HG03066 (cell line): ENCODE measurements at regions not wholly inside any gene's neighbourhood (a gene's known extent, or its start where the extent isn't known, plus 50 kb on each side); places are given as distances from the start of the nearest gene placed in this dataset.
"Not testable (repeated sequence)": the region's sequence is repeated elsewhere in the genome, so short reads cannot be mapped to it uniquely, and the experiment has no call there.

Source experiments
- ATAC-seq: cut with Tn5 transposase; IDR thresholded peaks from one replicate; pipeline ENCODE4 v1.9.1; 2021; ENCODE audit warnings: low read depth; ENCODE audit not compliant: unreplicated experiment

DNA sequence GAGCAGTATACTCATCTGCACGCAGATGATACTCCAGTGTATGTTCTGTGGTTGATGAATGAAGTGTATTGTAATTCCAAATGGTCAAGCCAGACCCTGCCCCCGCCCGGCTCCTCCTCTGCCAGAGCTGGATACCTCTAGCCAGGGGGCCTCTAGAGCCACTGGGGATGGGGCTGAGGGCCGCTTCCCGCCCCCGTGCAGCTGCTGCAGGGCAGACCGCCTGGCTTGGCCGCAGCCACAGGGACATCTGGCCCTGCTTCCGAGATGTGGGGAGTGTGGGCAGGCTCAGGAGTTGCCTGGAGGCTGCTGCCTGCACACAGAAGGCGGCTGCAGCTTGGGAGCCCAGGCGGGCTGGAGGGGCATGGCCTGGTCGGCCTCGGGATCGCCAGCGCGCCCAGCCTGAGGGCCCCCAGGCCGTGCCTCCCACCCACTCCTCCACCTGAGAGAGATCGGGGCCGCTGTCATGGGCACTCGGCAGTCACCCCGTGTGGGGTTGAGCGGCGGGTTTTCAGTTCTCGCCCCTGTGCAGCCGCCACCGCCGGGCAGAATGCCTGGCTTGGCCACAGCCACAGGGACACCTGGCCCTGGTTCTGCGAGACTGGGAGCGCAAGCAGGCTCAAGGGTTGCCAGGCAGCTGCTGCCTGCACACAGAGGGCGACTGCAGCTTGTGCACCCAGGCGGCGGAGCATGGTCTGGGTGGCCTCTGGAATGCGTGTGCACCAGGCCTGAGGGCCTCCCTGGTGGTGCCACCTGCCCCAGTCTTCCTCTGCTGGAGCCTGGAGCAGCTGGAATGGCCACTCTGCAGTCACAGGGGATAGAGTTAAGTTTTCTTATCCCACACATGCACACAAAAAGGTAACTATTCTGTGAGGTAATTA lies 1643.7 kb downstream of the SPATA31A7 start:
- ATAC-seq, result not testable (repeated sequence)

DNA sequence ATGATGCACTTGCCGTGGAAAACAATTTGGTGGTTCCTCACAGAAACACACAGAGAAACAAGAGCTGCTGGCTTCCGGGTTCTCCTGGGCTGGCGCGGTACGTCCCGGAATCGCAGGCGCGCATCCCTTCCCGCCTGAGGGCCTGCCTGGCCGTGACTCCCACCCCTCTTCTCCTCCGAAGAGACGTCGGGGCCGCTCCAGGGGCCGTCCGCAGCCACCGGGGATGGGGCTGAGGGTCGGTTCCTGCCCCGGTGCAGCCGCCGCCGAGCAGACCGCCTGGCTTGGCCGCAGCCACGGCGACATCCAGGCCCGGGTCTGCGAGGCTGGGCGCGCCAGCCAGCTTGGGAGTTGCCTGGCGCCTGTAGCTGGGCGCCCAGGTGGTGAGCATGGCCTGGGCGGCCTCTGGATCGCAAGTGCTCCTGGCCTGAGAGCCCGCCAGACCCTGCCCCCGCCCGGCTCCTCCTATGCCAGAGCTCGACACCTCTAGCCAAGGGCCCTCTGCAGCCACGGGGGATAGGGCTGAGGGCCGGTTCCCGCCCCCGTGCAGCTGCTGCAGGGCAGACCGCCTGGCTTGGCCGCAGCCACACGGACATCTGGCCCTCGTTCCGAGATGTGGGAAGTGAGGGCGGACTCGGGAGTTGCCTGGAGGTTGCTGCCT lies 1647.5 kb downstream of the SPATA31A7 start:
- peak; percentile 28 for ATAC-seq

DNA sequence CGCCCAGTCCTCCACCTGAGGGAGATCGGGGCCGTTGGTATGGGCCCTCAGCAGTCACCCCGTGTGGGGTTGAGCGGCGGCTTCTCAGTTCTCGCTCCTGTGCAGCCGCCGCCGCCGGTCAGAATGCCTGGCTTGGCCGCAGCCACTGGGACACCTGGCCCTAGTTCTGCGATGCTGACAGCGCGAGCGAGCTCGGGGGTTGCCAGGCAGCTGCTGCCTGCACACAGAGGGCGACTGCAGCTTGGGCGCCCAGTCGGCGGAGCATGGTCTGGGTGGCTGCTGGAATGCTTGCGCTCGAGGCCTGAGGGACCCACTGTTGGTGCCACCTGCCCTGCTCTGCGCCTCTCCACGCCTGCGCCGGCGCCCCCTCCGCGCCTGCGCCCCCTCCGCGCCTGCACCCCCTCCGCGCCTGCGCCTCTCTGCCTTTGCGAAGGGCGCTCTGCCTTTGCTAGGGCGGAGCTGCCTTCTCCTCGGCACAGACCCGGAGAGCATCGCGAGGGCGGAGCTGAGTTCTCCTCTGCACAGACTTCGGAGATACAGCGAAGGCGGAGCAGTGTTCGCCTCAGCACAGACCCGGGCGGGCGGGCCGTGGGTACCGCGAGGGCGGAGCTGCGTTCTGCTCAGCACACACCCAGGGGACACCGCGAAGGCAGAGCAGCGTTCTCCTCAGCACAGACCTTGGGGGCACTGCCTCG lies 1648.3 kb downstream of the SPATA31A7 start:
- ATAC-seq, result peak; percentile 100

DNA sequence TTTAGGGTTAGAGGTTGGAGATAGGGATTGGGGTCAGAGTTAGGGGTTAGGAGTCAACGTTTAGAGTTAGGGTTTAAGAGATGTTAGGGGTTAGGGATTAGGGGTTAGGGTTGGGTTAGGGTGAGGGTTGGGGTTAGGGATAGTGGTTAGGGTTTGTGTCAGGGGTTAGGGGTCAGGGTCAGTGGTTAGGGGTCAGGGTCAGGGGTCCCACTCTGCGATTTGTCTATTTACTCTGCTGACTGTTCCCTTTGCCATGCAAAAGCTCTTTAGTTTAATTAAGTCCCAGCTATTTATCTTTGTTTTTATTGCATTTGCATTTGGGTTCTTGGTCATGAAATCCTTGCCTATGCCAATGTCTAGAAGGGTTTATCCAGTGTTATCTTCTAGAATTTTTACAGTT lies 1649.3 kb downstream of the SPATA31A7 start:
- ATAC-seq, result not testable (repeated sequence)

DNA sequence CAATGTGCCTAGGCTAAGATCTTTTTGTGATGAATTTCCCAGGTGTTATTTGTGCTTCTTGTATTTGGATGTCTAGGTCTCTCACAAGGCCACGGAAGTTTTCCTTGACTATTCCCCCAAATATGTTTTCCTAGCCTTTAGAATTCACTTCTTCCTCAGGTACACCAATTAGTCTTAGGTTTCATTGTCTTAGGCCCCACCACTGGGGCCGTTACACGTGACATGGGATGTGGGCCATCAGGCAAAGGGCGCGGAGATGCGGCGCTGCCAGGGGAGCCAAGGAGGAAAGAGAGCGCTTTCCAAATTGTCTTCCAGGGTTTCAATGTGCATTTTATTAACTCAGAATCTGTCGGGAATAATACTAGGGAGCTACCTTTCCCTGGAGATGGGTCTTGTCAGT lies 1653.3 kb downstream of the SPATA31A7 start:
- not testable (repeated sequence) for ATAC-seq

DNA sequence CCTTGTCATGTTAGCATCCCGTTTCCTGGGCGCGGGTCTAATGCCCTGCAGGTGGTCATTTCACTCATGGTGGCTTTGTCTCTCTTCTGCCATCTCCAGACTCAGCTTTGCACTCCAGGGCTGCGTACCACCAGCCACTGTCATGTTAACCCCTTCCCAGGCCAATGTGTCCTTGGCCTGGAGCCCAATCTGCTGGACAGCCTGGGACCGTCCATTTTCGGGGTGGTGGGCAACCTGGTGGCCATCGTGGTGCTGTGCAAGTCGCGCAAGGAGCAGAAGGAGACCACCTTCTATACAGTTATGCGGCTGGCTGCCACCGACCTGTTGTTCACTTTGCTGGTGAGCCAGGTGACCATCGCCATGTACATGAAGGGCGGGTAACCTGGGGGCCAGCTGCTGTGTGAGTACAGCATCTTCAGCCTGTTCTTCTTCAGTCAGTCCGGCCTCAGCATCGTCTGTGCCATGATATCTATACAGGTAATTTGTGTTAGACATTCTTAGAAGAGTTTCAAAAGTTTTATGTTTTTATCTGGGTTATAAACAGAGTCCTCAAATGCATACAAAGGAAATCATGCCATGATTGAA lies 1654.0 kb downstream of the SPATA31A7 start:
- ATAC-seq, result not testable (repeated sequence)

DNA sequence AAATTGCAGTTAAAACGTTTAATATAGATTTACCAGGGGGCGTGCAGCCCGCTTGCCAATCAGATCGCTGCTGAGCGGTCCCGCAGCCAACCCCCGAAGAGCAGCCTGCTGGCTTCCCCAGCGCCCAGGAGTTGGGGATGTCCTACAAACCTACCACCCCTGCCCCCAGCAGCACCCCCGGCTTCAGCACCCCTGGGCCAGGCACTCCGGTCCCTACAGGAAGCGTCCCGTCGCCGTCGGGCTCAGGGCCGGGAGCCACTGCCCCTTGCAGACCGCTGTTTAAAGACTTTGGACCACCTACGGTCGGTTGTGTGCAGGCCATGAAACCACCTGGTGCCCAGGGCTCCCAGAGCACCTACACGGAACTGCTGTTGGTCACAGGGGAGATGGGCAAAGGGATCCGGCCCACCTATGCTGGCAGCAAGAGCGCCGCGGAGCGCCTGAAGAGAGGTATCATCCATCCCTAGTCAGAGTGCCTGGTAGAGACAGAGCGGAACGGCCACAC lies 1654.9 kb downstream of the SPATA31A7 start:
- not testable (repeated sequence) for ATAC-seq

DNA sequence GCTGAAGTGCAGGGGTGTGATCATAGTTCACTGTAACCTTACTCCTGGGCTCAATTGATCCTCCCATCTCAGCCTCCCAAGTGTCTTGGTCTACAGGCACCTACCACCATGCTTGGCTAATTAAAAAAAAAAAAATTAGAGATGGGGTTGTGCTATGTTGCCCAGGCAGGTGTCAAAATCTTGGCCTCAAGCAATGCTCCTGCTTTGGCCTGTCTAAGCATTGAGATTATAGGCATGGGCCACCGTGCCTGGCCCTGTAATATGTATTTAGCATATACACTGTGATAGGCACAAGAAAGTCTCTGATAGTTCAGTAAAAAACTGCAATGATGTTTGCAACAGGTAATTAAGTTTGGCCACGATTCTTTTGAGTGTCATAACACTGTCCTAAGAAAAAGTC lies 1658.4 kb downstream of the SPATA31A7 start:
- not testable (repeated sequence) for ATAC-seq

DNA sequence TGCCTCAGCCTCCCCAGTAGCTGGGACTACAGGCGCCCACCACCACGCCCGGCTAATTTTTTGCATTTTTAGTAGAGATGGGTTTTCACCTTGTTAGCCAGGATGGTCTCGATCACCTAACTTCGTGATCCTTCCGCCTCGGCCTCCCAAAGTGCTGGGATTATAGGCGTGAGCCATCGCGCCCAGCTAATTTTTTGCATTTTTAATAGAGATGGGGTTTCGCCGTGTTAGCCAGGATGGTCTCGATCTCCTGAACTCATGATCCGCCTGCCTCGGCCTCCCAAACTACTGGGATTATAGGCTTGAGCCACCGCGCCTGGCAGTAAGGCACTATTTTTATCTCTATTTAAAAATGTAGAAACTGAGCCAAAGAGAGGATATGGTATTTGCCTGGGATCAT lies 1660.2 kb downstream of the SPATA31A7 start:
- ATAC-seq, result not testable (repeated sequence)

DNA sequence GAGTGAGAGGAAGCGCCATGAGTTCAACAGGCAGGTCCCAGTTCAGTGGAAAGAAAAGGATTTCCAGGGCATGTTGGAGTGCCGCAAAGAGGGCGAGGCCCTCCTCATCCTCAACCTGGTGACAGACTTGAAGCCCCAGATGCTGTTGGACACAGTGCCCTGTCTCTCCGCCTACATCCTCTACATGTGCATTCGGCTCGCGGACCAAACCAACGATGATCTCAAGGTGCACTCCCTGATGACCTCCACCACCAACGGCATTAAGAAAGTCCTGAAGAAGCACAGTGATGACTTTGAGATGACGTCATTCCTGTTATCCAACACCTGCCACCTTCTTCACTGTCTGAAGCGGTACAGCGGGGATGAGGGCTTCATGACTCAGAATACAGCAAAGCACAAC lies 1667.4 kb downstream of the SPATA31A7 start:
- not testable (repeated sequence) for ATAC-seq

DNA sequence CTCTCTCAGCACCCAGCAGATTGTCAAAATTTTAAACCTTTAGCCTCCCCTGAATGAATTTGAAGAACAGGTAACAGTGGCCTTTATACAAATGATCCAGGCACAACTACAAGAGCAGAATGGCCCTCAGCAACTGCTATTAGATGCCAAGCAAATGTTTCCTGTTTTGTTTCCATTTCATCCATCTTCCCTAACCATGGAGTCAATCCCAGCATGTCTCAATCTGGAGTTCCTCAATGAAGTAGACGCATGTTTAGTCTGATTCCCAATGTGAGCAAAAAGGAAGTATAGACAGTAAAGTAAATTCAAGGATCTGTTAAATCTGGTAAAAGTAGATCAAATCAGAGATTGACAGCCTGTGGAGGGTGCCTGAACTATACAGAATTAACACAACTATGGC lies 1668.4 kb downstream of the SPATA31A7 start:
- ATAC-seq, result not testable (repeated sequence)

DNA sequence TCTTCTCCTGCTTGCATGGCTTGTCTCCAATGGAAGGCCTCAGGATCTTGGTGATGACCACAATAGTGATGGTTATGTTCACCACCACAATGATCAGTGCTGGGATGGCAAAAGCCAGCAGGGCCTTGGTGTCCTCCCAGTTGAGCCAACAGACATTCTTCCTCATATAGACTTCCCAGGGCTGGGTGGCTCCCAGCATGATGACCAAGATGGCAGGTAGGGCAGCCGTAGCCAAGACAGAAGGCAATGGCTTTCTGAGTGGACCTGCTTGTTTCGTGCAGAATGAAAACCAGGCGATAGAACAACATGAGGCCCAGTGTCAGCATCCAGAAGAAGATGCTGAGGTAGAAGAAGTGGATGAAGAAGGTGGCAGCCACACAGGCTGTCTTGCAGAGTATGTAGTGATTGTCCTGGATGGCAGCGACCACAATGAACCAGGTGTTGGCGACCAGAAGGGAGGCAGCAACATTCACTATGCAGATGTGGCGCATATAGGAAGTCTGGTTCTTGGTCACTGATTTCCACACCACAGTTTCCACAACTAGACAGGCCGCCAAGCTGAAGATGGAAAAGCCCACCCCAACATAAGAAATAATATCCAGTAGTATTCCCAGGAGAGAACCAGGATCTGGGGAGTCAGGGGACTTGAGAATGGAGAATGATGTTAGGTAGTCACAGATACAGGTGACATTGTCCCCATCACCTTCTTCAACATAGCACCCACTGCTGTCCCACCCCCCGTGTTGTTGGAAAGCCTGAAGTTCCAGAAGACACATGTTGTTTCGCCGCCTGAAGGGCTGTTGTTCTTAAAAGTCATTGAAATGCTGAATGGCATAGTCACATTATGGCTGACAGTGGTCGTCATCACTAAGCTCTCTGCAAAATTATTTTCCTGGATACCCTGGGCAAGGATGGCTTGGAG lies 1671.4 kb downstream of the SPATA31A7 start:
- ATAC-seq, result not testable (repeated sequence)

DNA sequence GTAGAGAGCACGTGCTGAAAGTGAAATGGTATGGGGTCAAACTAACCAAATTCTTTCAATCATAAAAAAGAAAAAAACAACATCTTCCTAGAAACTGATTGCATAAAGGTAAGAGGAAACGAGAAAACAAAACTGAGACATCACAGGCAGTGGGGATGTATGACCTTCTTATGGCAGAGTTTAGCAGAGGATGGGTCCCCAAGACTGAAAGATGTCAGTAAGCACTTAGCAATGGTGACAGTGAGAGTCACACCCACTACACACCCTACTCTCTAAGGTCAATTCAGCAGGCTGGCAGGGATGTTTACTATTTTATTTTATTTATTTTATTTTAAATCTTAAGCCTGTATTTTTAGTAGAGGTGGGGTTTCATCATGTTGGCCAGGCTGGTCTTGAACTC lies 1672.3 kb downstream of the SPATA31A7 start:
- not testable (repeated sequence) for ATAC-seq

DNA sequence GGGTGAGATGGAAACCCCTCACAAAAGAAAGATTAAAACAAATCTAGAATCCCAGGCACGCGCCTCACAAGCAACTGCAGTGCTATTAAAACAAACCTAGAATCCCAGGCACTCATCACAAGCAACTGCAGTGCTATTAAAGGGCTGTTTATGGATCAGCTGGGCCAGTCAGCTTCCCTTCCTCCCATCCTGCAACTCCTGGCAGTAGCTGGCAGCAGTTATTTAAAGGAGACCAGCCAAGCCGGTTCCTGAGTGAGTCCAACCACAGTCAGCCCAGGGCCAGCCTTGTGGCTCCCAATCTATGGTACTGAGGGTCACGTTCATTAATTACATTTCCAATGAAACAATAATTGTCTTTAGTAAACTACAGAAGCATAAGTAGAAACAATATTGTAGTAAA lies 1673.5 kb downstream of the SPATA31A7 start:
- ATAC-seq, result not testable (repeated sequence)

DNA sequence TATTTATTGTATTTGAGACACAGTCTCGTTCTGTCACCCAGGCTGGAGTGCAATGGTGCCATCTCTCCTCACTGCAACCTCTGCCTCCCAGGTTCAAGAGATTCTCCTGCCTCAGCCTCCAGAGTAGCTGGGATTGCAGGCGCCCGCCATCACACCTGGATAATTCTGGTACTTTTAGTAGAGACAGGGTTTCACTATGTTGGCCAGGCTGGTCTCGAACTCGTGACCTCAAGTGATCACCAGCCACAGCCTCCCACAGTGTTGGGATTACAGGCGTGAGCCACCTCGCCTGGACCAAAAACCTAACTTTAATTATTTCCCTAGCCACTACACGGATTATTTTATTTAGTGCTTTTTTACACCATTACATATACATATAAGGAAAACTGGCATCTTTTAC lies 1674.0 kb downstream of the SPATA31A7 start:
- ATAC-seq, result not testable (repeated sequence)

DNA sequence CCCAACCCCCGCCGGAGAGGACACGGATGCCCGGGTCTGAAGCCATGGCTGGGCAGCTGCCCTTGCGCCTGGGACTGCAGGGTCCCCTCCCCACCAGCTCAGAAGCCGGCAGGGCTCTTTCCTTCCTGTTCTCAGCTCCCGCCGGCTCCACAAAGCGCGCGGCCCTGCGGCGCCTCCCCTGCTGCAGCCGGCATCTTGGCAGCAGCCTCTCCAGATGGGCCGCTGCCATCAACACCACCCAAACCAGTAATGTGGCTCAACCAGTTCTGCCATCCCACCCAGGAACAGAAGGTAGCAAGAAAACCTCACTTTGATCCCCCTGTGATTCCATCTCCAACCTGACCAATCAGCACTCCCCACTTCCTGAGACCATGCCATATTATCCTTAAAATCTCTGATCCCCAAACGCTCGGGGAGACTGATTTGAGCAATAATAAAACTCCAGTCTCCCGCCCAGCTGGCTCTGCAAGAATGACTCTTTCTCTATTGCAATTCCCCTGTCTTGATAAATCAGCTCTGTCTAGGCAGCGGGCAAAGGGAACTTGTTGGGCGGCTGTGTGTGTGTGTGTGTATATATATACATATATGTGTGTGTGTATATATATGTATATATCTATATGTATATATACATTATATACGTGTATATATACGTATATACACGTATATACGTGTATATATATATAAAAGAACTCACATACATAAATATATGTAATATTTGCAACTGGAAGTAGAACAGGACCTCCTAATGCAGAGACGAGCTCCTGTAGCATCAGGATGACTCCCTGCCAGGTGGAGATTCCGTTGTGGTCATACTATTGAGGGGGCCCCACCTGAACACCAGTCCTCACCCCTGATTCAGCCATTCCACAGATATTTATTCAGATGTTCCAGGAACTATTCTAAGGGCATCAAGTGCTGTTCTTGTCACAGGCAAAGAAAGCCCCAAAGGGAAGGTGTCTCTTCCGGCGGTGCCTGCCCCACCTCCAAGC lies 1674.9 kb downstream of the SPATA31A7 start:
- ATAC-seq, result not testable (repeated sequence)

DNA sequence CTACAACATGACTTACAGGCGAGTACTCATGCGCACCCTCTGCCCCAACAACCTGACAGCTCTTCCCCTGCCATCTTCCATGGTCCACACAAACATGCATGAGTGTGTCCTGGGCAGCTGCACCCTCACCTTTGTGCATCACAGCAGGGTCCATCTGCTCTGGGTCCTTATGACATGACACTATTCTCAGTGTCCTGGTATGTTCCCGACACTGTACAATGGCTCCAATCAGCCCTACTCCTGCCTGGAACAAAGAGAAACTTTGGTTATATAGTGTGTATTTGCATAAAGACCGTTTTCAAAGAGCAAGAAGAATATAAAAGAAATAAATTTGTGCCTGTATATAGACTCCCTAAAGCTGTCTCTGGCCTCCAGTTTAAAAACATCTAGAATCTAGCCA lies 1679.2 kb downstream of the SPATA31A7 start:
- not testable (repeated sequence) for ATAC-seq

DNA sequence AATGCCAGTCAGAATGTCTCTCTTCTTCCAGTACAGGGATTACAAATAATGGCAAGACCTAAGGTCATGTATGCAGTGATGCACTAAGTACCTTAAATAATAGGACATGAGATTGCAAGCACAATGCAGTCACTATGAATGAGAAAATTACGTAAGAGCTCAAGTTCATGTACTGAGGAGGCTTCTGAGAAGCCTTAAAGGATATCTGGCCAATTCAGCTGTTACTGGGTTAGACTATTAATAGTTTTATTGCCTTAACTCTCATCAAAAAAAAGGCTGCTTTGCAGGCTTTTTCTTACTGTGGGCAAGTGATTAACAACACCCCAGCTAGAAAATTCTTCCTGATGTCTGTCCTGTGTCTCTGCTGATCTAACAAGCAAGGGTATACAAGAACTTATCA lies 1681.9 kb downstream of the SPATA31A7 start:
- not testable (repeated sequence) for ATAC-seq
